ENCODE measurements at regions not wholly inside any gene's neighbourhood (a gene's known extent, or its start where the extent isn't known, plus 50 kb on each side); places are given as distances from the start of the nearest gene placed in this dataset.
"Not testable (repeated sequence)": the region's sequence is repeated elsewhere in the genome, so short reads cannot be mapped to it uniquely, and the experiment has no call there.

- peaks cover 13% of the 10 kb centered on the region for H3K36me3 ChIP-seq (replicated peaks; ENCODE audit: low read depth, low read length)
- no peaks in the 10 kb centered on the region for H3K27me3 ChIP-seq (ENCODE audit: low read depth, low read length)
- H3K79me2 ChIP-seq (ENCODE audit: low read length), result no peaks in the 10 kb centered on the region
- TF ChIP-seq CTCF (IDR thresholded peaks at IDR 0.05; ENCODE audit: low read depth, low read length) (no peak), EZH2phosphoT487 (IDR thresholded peaks at IDR 0.05; ENCODE audit: low read depth) (no peak)
- no peak overlapping the region for H3K4me3 ChIP-seq (ENCODE audit: low read length)
- no peak overlapping the region for H3K9ac ChIP-seq (ENCODE audit: low read length)
- H2AFZ ChIP-seq (ENCODE audit: low read depth, low read length), result no peak overlapping the region
- H3K27ac ChIP-seq (ENCODE audit: low read length), result no peak overlapping the region
- peaks cover 12% of the 10 kb centered on the region for H3K4me1 ChIP-seq (ENCODE audit: low read length)
- peaks cover 53% of the 10 kb centered on the region; the same call in 1 of the 2 replicates for H3K9me3 ChIP-seq (ENCODE audit: insufficient read depth, low read length)
- no peak overlapping the region for H3K4me2 ChIP-seq (ENCODE audit: low read length)
- no peaks in the 10 kb centered on the region for H4K20me1 ChIP-seq (ENCODE audit: insufficient read depth, low read length)
These were observed 356.3 kb upstream of the C1orf174 start for GRCh38 chr1:4256351-4256750.

GRCh38 chr1:4258146-4258777 is 358.2 kb upstream of the C1orf174 start:
- not testable (repeated sequence) for H3K79me2 ChIP-seq (ENCODE audit: low read length); H3K9ac ChIP-seq (ENCODE audit: low read length); H3K4me2 ChIP-seq (ENCODE audit: low read length); H4K20me1 ChIP-seq (ENCODE audit: insufficient read depth, low read length); H3K4me3 ChIP-seq (ENCODE audit: low read length); H3K27me3 ChIP-seq (ENCODE audit: low read depth, low read length); H2AFZ ChIP-seq (ENCODE audit: low read depth, low read length); H3K27ac ChIP-seq (ENCODE audit: low read length)
- Histone ChIP-seq H3K4me1 (ENCODE audit: low read length) (peaks cover 12% of the 10 kb centered on the region), H3K9me3 (ENCODE audit: insufficient read depth, low read length) (peaks cover 61% of the 10 kb centered on the region; the same call in 1 of the 2 replicates), H3K36me3 (replicated peaks; ENCODE audit: low read depth, low read length) (peaks cover 21% of the 10 kb centered on the region)

- no peak for TF ChIP-seq EZH2phosphoT487 (IDR thresholded peaks at IDR 0.05; ENCODE audit: low read depth)
- no peak for TF ChIP-seq CTCF (IDR thresholded peaks at IDR 0.05; ENCODE audit: low read depth, low read length)
- H4K20me1 ChIP-seq (ENCODE audit: insufficient read depth, low read length), result no peaks in the 10 kb centered on the region
- H3K4me2 ChIP-seq (ENCODE audit: low read length), result no peak overlapping the region
- peaks cover 26% of the 10 kb centered on the region for H3K36me3 ChIP-seq (replicated peaks; ENCODE audit: low read depth, low read length)
- peaks cover 4% of the 10 kb centered on the region for H3K4me1 ChIP-seq (ENCODE audit: low read length)
- H3K9ac ChIP-seq (ENCODE audit: low read length), result no peak overlapping the region
- no peak overlapping the region for H3K27ac ChIP-seq (ENCODE audit: low read length)
- no peak overlapping the region for H3K4me3 ChIP-seq (ENCODE audit: low read length)
- H3K9me3 ChIP-seq (ENCODE audit: insufficient read depth, low read length), result peaks cover 55% of the 10 kb centered on the region; the same call in 1 of the 2 replicates
- H3K79me2 ChIP-seq (ENCODE audit: low read length), result no peaks in the 10 kb centered on the region
- no peaks in the 10 kb centered on the region; the same call in 1 of the 2 replicates for H3K27me3 ChIP-seq (ENCODE audit: low read depth, low read length)
- H2AFZ ChIP-seq (ENCODE audit: low read depth, low read length), result no peak overlapping the region
These were observed 361.3 kb upstream of the C1orf174 start for GRCh38 chr1:4261327-4261726.

- no peaks in the 10 kb centered on the region for H4K20me1 ChIP-seq (ENCODE audit: insufficient read depth, low read length)
- H3K4me2 ChIP-seq (ENCODE audit: low read length), result no peak overlapping the region
- no peaks in the 10 kb centered on the region for H3K79me2 ChIP-seq (ENCODE audit: low read length)
- H3K36me3 ChIP-seq (replicated peaks; ENCODE audit: low read depth, low read length), result peaks cover 18% of the 10 kb centered on the region
- H3K9me3 ChIP-seq (ENCODE audit: insufficient read depth, low read length), result peaks cover 44% of the 10 kb centered on the region; the same call in 1 of the 2 replicates
- H3K9ac ChIP-seq (ENCODE audit: low read length), result no peak overlapping the region
- no peak overlapping the region for H3K4me3 ChIP-seq (ENCODE audit: low read length)
- TF ChIP-seq EZH2phosphoT487 (IDR thresholded peaks at IDR 0.05; ENCODE audit: low read depth) (no peak), CTCF (IDR thresholded peaks at IDR 0.05; ENCODE audit: low read depth, low read length) (no peak)
- no peak overlapping the region for H3K27ac ChIP-seq (ENCODE audit: low read length)
- peaks cover 14% of the 10 kb centered on the region for H3K4me1 ChIP-seq (ENCODE audit: low read length)
- H3K27me3 ChIP-seq (ENCODE audit: low read depth, low read length), result no peaks in the 10 kb centered on the region; the same call in 1 of the 2 replicates
- no peak overlapping the region for H2AFZ ChIP-seq (ENCODE audit: low read depth, low read length)
These were observed 362.6 kb upstream of the C1orf174 start for GRCh38 chr1:4262665-4263064.
